CD14-positive monocyte (primary cell): ENCODE measurements at regions not wholly inside any gene's neighbourhood (a gene's known extent, or its start where the extent isn't known, plus 50 kb on each side); places are given as distances from the start of the nearest gene placed in this dataset.

Experiments used
- DNase-seq, 3 donors: peaks; one replicate each; pipeline ENCODE4 v3.0.0-alpha.2; 2011 to 2022
- H2AFZ ChIP-seq: 2 replicates; pipeline ENCODE4 v1.6.0; 2012; ENCODE audit warnings: mild to moderate bottlenecking, low read depth, low read length, inconsistent platforms; ENCODE audit not compliant: insufficient read depth, poor library complexity, severe bottlenecking
- H3K27ac ChIP-seq, 2 donors: 1 replicate in 1 of 2; 2 replicates in 1 of 2; pipeline ENCODE4 v1.5.1; 2012 to 2013; ENCODE audit warnings: low read length in 2 of 2, control low read depth in 1 of 2, inconsistent platforms in 1 of 2, low read depth in 1 of 2, mild to moderate bottlenecking in 1 of 2
- H3K27me3 ChIP-seq, 2 donors: one replicate each; pipeline versions ENCODE4 v1.6.0 to v1.6.1; 2011 to 2013; ENCODE audit warnings: low read length in 2 of 2; ENCODE audit not compliant: control insufficient read depth in 2 of 2, insufficient read depth in 2 of 2
- H3K36me3 ChIP-seq, 2 donors: replicated peaks in 1 of 2; 1 replicate in 1 of 2; 2 replicates in 1 of 2; pipeline versions ENCODE4 v1.5.1 to v1.6.1; 2012 to 2013; ENCODE audit warnings: low read length in 2 of 2, control low read depth in 1 of 2, inconsistent platforms in 1 of 2, mild to moderate bottlenecking in 1 of 2; ENCODE audit not compliant: insufficient read depth in 2 of 2, control insufficient read depth in 1 of 2
- H3K4me1 ChIP-seq, 2 donors: 1 replicate in 1 of 2; 2 replicates in 1 of 2; pipeline versions ENCODE4 v1.5.1 to v1.6.1; 2012 to 2013; ENCODE audit warnings: low read length in 2 of 2, control low read depth in 1 of 2, inconsistent platforms in 1 of 2, mild to moderate bottlenecking in 1 of 2, moderate library complexity in 1 of 2; ENCODE audit not compliant: insufficient read depth in 2 of 2, control insufficient read depth in 1 of 2
- H3K4me2 ChIP-seq: replicated peaks from 2 replicates; pipeline ENCODE3; 2012; ENCODE audit warnings: low read length, moderate library complexity, mild to moderate bottlenecking; ENCODE audit not compliant: poor library complexity, severe bottlenecking; ENCODE audit errors: extremely low read depth
- H3K4me3 ChIP-seq, 3 experiments: fragments of 200-600 bp in 1 of 3; sonication (generic) in 1 of 3; replicated peaks in 1 of 3; 1 replicate in 2 of 3; 2 replicates in 1 of 3; pipeline ENCODE4 v1.5.1; 2011 to 2013; ENCODE audit warnings: low read length in 3 of 3, mild to moderate bottlenecking in 3 of 3, control low read depth in 2 of 3, low read depth in 2 of 3, inconsistent platforms in 1 of 3, moderate library complexity in 1 of 3
- H3K79me2 ChIP-seq: 2 replicates; pipeline ENCODE4 v1.6.0; 2012; ENCODE audit warnings: mild to moderate bottlenecking, control low read depth, inconsistent platforms, low read length, moderate library complexity; ENCODE audit not compliant: insufficient read depth
- H3K9ac ChIP-seq: 2 replicates; pipeline ENCODE4 v1.6.0; 2017; ENCODE audit warnings: low read length, mild to moderate bottlenecking; ENCODE audit not compliant: insufficient read depth, poor library complexity, severe bottlenecking
- H3K9me3 ChIP-seq, 2 donors: replicated peaks in 1 of 2; 1 replicate in 1 of 2; 2 replicates in 1 of 2; pipeline versions ENCODE4 v1.5.1 to v1.6.1; 2012 to 2013; ENCODE audit warnings: low read length in 2 of 2, control low read depth in 1 of 2; ENCODE audit not compliant: control insufficient read depth in 1 of 2, insufficient read depth in 1 of 2
- H4K20me1 ChIP-seq: 2 replicates; pipeline ENCODE4 v1.6.0; 2012; ENCODE audit warnings: mild to moderate bottlenecking, low read length, control low read depth, moderate library complexity; ENCODE audit not compliant: insufficient read depth
- H3K27ac Mint-ChIP-seq, 7 donors: one replicate each; pipeline ENCODE4 v1.8.0; 2020; ENCODE audit warnings: mild to moderate bottlenecking in 7 of 7, mixed read lengths in 7 of 7, moderate library complexity in 6 of 7, inconsistent platforms in 2 of 7
- H3K27me3 Mint-ChIP-seq, 3 donors: one replicate each; pipeline ENCODE4 v1.8.0; 2021 to 2022; ENCODE audit warnings: low read depth in 3 of 3, mild to moderate bottlenecking in 3 of 3, mixed read lengths in 3 of 3, moderate library complexity in 3 of 3, inconsistent platforms in 1 of 3
- H3K36me3 Mint-ChIP-seq, 2 donors: one replicate each; pipeline ENCODE4 v1.8.0; 2020; ENCODE audit warnings: mixed read lengths in 2 of 2, inconsistent platforms in 1 of 2, mild to moderate bottlenecking in 1 of 2
- H3K4me1 Mint-ChIP-seq: one replicate; pipeline ENCODE4 v1.8.0; 2020; ENCODE audit warnings: mild to moderate bottlenecking, mixed read lengths
- H3K4me3 Mint-ChIP-seq, 2 donors: one replicate each; pipeline ENCODE4 v1.8.0; 2020; ENCODE audit warnings: mild to moderate bottlenecking in 2 of 2, mixed read lengths in 2 of 2, moderate library complexity in 1 of 2
- H3K9me3 Mint-ChIP-seq, 7 donors: one replicate each; pipeline ENCODE4 v1.8.0; 2020 to 2022; ENCODE audit warnings: mixed read lengths in 7 of 7, mild to moderate bottlenecking in 6 of 7, moderate library complexity in 6 of 7, inconsistent platforms in 2 of 7
- WGBS: methylation state at CpG from one replicate; pipeline ENCODE4 v1.1.5; 2013; ENCODE audit warnings: missing lambda C conversion rate; ENCODE audit not compliant: insufficient coverage; 5-methylcytosine and 5-hydroxymethylcytosine counted together
- intact Hi-C, 2 donors: fragments of 100-400 bp; cut with micrococcal nuclease; formaldehyde crosslinking; loops; one replicate each; pipeline versions ENCODE4 v1.15.0 to v1.15.1; 2023
- TF ChIP-seq, protein P1 (sequence below): fragments of 200-600 bp; IDR thresholded peaks from one replicate; pipeline ENCODE4 v1.8.0; 2022; ENCODE audit warnings: antibody characterized with exemption, mild to moderate bottlenecking

DNA sequence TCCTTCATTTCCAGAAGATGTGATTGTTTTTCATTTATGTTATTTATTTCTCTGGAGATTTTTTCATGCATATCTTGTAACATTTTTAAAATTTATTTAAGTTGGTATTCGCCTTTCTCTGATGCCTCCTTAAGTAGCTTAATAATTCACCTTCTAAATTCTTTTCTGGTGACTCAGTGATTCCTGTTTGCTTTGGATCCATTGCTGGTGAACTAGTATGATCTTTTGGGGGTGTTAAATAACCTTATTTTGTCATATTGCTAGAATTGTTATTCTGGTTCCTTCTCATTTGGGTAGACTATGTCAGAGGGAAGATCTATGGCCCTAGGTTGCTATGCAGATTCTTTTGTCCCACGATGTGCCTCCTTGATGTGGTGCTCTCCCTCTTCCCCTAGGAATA is 1347.2 kb upstream of the B3GALT2 start:
- no peaks in the 10 kb centered on the region for H3K36me3 Mint-ChIP-seq
- Histone ChIP-seq H3K9ac (no peak overlapping the region), H3K9me3 (peaks cover 6 to 11% of the 10 kb centered on the region in 2 donors), H3K4me1 (no peaks in the 10 kb centered on the region), H3K27ac (no peak overlapping the region), H3K4me2 (no peak overlapping the region), H3K79me2 (no peaks in the 10 kb centered on the region), H3K36me3 (no peaks in the 10 kb centered on the region), H4K20me1 (no peaks in the 10 kb centered on the region), H3K27me3 (no peaks in the 10 kb centered on the region), H3K4me3 (no peak overlapping the region), H2AFZ (no peak overlapping the region)
- no peak overlapping the region for H3K4me3 Mint-ChIP-seq
- no CpG with 5 or more reads among the region's 2 CpGs for WGBS
- intact Hi-C loops = no loop called here
- DNase-seq = no peak
- no peaks in the 10 kb centered on the region for H3K27me3 Mint-ChIP-seq
- H3K9me3 Mint-ChIP-seq = peaks cover 0 to 12% (median 3%) of the 10 kb centered on the region in 7 donors
- TF ChIP-seq, protein P1, sequence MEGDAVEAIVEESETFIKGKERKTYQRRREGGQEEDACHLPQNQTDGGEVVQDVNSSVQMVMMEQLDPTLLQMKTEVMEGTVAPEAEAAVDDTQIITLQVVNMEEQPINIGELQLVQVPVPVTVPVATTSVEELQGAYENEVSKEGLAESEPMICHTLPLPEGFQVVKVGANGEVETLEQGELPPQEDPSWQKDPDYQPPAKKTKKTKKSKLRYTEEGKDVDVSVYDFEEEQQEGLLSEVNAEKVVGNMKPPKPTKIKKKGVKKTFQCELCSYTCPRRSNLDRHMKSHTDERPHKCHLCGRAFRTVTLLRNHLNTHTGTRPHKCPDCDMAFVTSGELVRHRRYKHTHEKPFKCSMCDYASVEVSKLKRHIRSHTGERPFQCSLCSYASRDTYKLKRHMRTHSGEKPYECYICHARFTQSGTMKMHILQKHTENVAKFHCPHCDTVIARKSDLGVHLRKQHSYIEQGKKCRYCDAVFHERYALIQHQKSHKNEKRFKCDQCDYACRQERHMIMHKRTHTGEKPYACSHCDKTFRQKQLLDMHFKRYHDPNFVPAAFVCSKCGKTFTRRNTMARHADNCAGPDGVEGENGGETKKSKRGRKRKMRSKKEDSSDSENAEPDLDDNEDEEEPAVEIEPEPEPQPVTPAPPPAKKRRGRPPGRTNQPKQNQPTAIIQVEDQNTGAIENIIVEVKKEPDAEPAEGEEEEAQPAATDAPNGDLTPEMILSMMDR = no peak
- no peak overlapping the region for H3K27ac Mint-ChIP-seq
- no peaks in the 10 kb centered on the region for H3K4me1 Mint-ChIP-seq

DNA sequence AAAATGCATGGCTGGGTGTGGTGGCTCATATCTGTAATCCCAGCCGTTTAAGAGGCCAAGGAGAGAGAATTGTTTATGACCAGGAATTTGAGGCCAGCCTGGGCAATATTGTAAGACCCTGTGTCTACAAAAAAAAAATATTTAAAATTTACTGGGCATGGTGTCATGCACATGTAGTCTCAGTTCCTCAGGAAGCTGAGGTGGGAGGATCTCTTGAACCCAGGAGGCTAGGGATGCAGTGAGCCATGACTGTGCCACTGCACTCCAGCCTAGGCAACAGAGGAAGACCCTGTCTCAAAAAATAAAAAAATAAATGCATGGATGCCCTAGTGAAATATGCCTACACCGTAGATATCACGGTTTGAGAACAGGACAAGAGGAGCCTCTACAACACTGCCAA is 1331.2 kb upstream of the B3GALT2 start:
- TF ChIP-seq, protein P1 = no peak
- intact Hi-C loops = no loop called here

More for the DNA sequence above, 1331.2 kb upstream of the B3GALT2 start:
- Mint-ChIP-seq H3K4me3 (no peak overlapping the region), H3K4me1 (no peaks in the 10 kb centered on the region), H3K27me3 (no peaks in the 10 kb centered on the region), H3K9me3 (peaks cover 0 to 8% (median 4%) of the 10 kb centered on the region in 7 donors), H3K36me3 (no peaks in the 10 kb centered on the region), H3K27ac (no peak overlapping the region)
- WGBS = 93% methylated on average over 2 of the region's 3 CpGs
- no peak for DNase-seq
- no peak overlapping the region for H3K9ac ChIP-seq
- no peaks in the 10 kb centered on the region for H3K79me2 ChIP-seq
- H3K9me3 ChIP-seq = peaks cover 0 to 4% of the 10 kb centered on the region in 2 donors
- H3K27me3 ChIP-seq = no peaks in the 10 kb centered on the region
- H3K4me2 ChIP-seq = no peak overlapping the region
- H3K27ac ChIP-seq = no peak overlapping the region
- no peaks in the 10 kb centered on the region for H3K36me3 ChIP-seq
- H4K20me1 ChIP-seq = no peaks in the 10 kb centered on the region
- no peak overlapping the region for H2AFZ ChIP-seq
- H3K4me1 ChIP-seq = no peaks in the 10 kb centered on the region
- H3K4me3 ChIP-seq = no peak overlapping the region
